ENCODE measurements at regions not wholly inside any gene's neighbourhood (a gene's known extent, or its start where the extent isn't known, plus 50 kb on each side); places are given as distances from the start of the nearest gene placed in this dataset.
A peak's percentile ranks its signal among the peaks of the same experiment; 100 is the strongest.

DNA sequence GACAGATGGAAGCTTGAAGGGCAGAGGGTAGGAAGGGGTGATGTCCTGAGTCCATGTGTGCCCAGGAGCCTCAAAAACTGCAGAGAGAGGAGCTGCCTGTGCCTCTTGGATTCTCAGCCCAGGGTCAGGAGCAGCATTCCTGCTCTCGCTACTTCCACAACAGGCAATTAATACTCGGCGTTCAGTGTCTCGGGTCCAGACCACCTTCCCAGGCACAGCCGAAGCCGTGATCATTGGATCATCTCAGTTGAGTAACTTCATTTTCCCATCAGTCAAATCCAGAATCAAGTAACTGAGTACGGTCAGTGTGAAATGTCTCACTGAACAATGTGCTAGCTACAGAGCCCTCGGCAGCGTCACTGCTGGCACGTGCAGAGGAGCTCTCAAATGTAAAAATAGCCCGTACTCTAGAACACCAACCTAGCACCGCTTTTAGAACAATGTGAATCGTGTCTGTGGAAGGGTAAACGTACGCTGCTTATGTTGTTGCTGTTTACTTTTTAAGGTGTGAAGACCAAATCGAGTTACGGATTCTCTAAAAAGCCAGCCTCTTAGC lies 63.5 kb upstream of the IRX4 start:
- no peak overlapping the region for H3K27ac ChIP-seq
- DNase-seq (no peak), ATAC-seq (ENCODE audit: low FRiP score in 2 of 2) (no peak)
- no peaks in the 10 kb centered on the region for H3K9me3 ChIP-seq
- no peaks in the 10 kb centered on the region for H3K36me3 ChIP-seq
- no peaks in the 10 kb centered on the region for H3K4me1 ChIP-seq
- no peak overlapping the region for H3K4me3 ChIP-seq
- TF ChIP-seq POLR2A (IDR thresholded peaks at IDR 0.05): no peak
- TF ChIP-seq POLR2AphosphoS5 (IDR thresholded peaks at IDR 0.05): no peak
- no peak for TF ChIP-seq EP300 (IDR thresholded peaks at IDR 0.05)
- TF ChIP-seq, protein P1, sequence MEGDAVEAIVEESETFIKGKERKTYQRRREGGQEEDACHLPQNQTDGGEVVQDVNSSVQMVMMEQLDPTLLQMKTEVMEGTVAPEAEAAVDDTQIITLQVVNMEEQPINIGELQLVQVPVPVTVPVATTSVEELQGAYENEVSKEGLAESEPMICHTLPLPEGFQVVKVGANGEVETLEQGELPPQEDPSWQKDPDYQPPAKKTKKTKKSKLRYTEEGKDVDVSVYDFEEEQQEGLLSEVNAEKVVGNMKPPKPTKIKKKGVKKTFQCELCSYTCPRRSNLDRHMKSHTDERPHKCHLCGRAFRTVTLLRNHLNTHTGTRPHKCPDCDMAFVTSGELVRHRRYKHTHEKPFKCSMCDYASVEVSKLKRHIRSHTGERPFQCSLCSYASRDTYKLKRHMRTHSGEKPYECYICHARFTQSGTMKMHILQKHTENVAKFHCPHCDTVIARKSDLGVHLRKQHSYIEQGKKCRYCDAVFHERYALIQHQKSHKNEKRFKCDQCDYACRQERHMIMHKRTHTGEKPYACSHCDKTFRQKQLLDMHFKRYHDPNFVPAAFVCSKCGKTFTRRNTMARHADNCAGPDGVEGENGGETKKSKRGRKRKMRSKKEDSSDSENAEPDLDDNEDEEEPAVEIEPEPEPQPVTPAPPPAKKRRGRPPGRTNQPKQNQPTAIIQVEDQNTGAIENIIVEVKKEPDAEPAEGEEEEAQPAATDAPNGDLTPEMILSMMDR (IDR thresholded peaks at IDR 0.05): no peak
- no peaks in the 10 kb centered on the region for H3K27me3 ChIP-seq
- 78 to 79% methylated on average over 17 of the region's 17 CpGs for WGBS, 2 donors

DNA sequence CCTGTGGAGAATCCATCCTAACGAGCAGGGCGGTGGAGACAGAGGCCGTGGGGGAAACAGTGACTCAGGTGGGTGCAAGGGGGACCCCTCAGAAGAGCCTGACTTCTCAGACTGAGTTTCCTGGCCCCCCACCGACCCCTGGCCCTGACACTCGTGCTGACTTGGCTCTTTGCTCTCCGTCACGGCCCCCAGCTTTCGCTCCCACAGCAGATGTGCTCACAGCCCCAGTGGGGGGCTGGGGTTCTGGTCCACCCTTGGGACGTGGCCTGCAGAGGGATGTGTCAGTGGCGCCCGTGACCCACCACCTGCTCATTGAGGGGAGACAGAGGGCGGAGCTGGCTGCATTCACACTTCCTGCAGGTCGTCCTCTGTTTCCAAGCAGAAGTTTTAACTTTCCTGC lies 62.9 kb upstream of the IRX4 start:
- ATAC-seq (ENCODE audit: low FRiP score in 2 of 2) (no peak), DNase-seq (no peak)
- H3K27me3 ChIP-seq: no peaks in the 10 kb centered on the region
- no peak overlapping the region for H3K4me3 ChIP-seq
- no peaks in the 10 kb centered on the region for H3K9me3 ChIP-seq
- WGBS, 2 donors: 68 to 71% methylated on average over 13 of the region's 13 CpGs
- H3K36me3 ChIP-seq: no peaks in the 10 kb centered on the region
- no peaks in the 10 kb centered on the region for H3K4me1 ChIP-seq
- no peak overlapping the region for H3K27ac ChIP-seq
- no peak for TF ChIP-seq EP300 (IDR thresholded peaks at IDR 0.05)
- no peak for TF ChIP-seq POLR2AphosphoS5 (IDR thresholded peaks at IDR 0.05)
- TF ChIP-seq, protein P1 (IDR thresholded peaks at IDR 0.05): no peak
- TF ChIP-seq POLR2A (IDR thresholded peaks at IDR 0.05): no peak

DNA sequence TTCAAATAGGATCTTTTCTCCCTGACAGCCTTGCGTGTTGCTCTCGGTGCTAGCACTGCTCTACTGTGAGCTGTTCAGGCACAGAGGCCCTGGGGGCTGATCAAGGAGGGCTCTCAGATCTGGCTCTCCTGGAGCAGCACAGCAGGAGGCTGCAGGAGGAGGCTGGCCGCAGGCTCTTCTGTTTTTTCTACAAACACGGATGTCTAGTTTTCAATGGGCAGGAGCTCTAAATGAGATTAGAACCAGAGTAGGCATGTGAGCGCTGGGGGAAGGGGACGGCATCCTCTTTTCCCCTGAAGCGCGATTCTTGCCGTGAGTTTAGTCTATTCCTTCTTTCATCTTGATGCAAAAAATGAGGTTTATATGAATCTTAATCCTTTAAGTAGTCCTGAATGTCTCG lies 61.7 kb upstream of the IRX4 start:
- no peak overlapping the region for H3K4me3 ChIP-seq
- DNase-seq: no peak
- H3K9me3 ChIP-seq: no peaks in the 10 kb centered on the region
- TF ChIP-seq, protein P1 (IDR thresholded peaks at IDR 0.05): no peak
- TF ChIP-seq POLR2A (IDR thresholded peaks at IDR 0.05): no peak
- no peak for TF ChIP-seq POLR2AphosphoS5 (IDR thresholded peaks at IDR 0.05)
- TF ChIP-seq EP300 (IDR thresholded peaks at IDR 0.05): no peak
- no peaks in the 10 kb centered on the region for H3K36me3 ChIP-seq
- H3K27me3 ChIP-seq: no peaks in the 10 kb centered on the region
- 63 to 68% methylated on average over 10 of the region's 10 CpGs for WGBS, 2 donors
- H3K4me1 ChIP-seq: no peaks in the 10 kb centered on the region
- H3K27ac ChIP-seq: no peak overlapping the region
- ATAC-seq (ENCODE audit: low FRiP score in 2 of 2): no peak

DNA sequence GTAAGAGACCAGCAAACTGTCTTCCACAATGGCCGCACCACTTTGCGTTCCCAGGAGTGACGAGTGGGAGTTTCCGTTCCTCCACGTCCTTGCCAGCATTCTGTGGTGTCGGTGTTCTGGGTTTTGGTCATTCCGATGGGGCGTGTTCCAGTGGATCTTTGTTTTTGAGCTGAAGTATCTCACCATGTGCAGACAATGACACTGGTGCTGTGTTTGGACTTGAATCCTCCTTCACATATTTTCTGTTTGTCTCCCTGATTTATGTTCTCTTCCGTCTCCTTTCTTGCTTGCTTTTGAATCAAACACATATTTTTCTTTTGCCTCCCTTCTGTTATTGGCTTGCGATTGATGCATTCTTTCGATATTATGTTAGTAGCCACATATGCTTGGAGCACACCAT lies 60.8 kb upstream of the IRX4 start:
- no peaks in the 10 kb centered on the region for H3K9me3 ChIP-seq
- DNase-seq (no peak), ATAC-seq (ENCODE audit: low FRiP score in 2 of 2) (peak in 1 of 2 donors; percentile 11)
- no peak overlapping the region for H3K27ac ChIP-seq
- no peaks in the 10 kb centered on the region for H3K36me3 ChIP-seq
- H3K27me3 ChIP-seq: no peaks in the 10 kb centered on the region
- 90 to 92% methylated on average over 11 of the region's 11 CpGs for WGBS, 2 donors
- no peak overlapping the region for H3K4me3 ChIP-seq
- TF ChIP-seq, protein P1 (IDR thresholded peaks at IDR 0.05): no peak
- TF ChIP-seq POLR2AphosphoS5 (IDR thresholded peaks at IDR 0.05): no peak
- TF ChIP-seq POLR2A (IDR thresholded peaks at IDR 0.05): no peak
- TF ChIP-seq EP300 (IDR thresholded peaks at IDR 0.05): no peak
- H3K4me1 ChIP-seq: no peaks in the 10 kb centered on the region

- H3K27ac ChIP-seq: no peak overlapping the region
- ATAC-seq (ENCODE audit: low FRiP score in 2 of 2) (no peak), DNase-seq (no peak)
- H3K27me3 ChIP-seq: no peaks in the 10 kb centered on the region
- TF ChIP-seq, protein P1 (IDR thresholded peaks at IDR 0.05): no peak
- no peak for TF ChIP-seq POLR2AphosphoS5 (IDR thresholded peaks at IDR 0.05)
- no peak for TF ChIP-seq POLR2A (IDR thresholded peaks at IDR 0.05)
- no peak for TF ChIP-seq EP300 (IDR thresholded peaks at IDR 0.05)
- 92% methylated on average over 5 of the region's 5 CpGs for WGBS, 2 donors
- no peaks in the 10 kb centered on the region for H3K9me3 ChIP-seq
- H3K4me3 ChIP-seq: no peak overlapping the region
- no peaks in the 10 kb centered on the region for H3K4me1 ChIP-seq
- no peaks in the 10 kb centered on the region for H3K36me3 ChIP-seq
Observed at GRCh38 chr5:1942630-1943029, 59.9 kb upstream of the IRX4 start.
